GM12865 (cell line): ENCODE measurements at regions not wholly inside any gene's neighbourhood (a gene's known extent, or its start where the extent isn't known, plus 50 kb on each side); places are given as distances from the start of the nearest gene placed in this dataset.

Experiments used
- DNase-seq: peaks from one replicate; pipeline ENCODE4 v3.0.0; 2010; ENCODE audit warnings: low read depth
- H3K4me3 ChIP-seq: 2 replicates; pipeline ENCODE4 v1.5.1; 2011; ENCODE audit warnings: mild to moderate bottlenecking, low read depth, low read length, control low read depth
- TF ChIP-seq, protein P1 (sequence below): IDR thresholded peaks from 2 replicates; pipeline ENCODE4 v1.5.1; 2011; ENCODE audit warnings: low read length, control low read depth, low read depth, inconsistent platforms; ENCODE audit not compliant: insufficient read depth; ENCODE audit errors: missing control alignments

DNA sequence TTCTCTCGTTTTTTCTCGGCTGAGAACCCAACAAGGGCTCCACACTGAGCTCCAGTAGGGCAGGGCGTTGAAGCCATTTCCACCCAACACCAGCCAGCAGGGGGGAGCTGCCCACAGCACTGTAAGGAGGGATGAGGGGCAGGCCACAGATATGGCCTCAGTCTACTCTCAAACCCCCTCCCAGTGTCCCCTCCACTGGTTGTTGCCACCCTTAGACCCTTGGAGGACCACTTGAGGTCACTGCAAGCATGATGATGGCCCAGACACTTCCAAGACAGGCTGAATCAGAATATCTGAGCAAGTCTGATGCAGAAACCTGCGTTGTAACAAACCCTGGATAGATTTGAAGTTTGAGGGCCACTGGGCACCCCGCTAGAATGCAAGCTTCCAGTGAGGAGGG, 217.0 kb upstream of the CST7 start:
- DNase-seq: no peak
- H3K4me3 ChIP-seq: no peak overlapping the region
- TF ChIP-seq, protein P1, sequence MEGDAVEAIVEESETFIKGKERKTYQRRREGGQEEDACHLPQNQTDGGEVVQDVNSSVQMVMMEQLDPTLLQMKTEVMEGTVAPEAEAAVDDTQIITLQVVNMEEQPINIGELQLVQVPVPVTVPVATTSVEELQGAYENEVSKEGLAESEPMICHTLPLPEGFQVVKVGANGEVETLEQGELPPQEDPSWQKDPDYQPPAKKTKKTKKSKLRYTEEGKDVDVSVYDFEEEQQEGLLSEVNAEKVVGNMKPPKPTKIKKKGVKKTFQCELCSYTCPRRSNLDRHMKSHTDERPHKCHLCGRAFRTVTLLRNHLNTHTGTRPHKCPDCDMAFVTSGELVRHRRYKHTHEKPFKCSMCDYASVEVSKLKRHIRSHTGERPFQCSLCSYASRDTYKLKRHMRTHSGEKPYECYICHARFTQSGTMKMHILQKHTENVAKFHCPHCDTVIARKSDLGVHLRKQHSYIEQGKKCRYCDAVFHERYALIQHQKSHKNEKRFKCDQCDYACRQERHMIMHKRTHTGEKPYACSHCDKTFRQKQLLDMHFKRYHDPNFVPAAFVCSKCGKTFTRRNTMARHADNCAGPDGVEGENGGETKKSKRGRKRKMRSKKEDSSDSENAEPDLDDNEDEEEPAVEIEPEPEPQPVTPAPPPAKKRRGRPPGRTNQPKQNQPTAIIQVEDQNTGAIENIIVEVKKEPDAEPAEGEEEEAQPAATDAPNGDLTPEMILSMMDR: no peak

DNA sequence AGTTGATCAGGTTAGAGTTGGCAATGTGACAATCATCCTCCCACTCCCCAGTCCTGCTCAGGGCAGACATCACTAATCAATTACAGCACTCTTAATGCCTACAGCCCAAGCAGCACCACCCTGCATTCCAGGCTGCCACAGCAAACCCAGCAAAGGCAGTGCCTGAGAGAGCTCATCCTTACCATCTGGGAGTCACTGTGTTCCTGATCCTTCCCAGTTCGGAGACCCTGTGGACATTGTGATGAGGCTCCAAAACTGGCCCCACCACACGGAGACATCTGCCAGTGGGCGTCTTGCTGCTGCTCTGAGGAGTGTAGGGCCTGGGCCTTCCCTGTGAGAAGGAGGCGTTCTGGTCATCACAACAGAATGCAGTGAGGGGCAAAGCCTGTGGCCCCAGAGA, 216.5 kb upstream of the CST7 start:
- DNase-seq: no peak
- H3K4me3 ChIP-seq: no peak overlapping the region
- TF ChIP-seq, protein P1: no peak

DNA sequence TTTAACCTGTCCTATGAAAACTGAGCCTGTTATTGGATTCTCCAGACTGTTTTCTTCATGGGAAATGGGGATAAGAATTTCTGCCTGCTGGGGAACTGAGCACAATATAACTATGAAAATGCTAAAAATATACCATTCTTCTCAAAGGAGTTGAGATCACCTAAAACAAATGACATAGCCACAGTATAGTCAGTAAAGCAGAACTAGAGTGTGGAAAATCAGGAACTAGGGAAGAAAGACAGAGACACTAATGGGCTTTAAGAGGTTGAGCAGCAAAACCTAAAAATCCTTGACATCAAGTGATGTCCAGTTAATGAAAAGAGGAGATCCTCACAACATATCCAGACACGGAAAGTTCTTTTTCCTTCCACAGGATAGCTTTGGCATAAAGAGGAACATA, 215.7 kb upstream of the CST7 start:
- no peak for DNase-seq
- TF ChIP-seq, protein P1: no peak
- no peak overlapping the region for H3K4me3 ChIP-seq

DNA sequence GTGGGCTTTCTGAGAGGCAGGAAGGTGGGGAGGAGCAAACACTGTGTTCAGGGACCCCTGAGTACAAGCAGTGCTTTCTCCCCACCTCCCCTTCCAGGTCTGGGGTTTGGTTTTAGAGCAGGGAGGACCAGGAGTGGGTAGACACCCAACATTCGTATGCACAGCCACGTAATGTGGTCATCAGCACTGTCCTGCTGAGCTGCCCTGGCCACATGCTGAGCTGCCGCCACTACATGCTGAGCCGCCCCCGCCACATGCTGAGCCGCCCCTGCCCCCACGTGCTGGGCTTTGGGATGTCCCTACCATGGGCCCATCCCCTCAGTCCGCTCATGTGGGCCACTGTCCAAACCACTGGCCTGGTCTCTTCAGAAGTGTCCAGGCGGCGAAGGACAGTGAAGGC, 214.9 kb upstream of the CST7 start:
- DNase-seq: no peak
- TF ChIP-seq, protein P1: no peak
- no peak overlapping the region for H3K4me3 ChIP-seq

DNA sequence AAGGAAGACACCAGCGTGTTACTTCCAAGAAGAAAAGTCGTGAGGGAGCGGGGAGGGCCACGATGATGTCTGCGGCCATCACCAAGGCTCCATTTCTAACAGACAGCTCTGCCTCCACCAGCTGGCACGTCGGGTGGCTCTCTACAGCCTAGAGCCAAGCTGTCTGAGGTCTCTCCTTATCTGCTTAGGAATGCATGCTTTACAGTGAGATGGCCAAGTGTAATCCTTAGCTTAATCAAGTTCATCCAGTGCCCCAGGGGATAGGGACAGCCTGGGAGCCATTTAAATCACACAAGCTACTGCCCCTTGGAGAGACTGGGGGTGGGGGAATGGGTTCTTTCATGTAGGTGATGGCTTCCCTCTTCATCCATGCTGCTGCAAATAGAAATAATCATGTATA, 213.8 kb upstream of the CST7 start:
- no peak for DNase-seq
- no peak overlapping the region for H3K4me3 ChIP-seq
- TF ChIP-seq, protein P1: no peak

DNA sequence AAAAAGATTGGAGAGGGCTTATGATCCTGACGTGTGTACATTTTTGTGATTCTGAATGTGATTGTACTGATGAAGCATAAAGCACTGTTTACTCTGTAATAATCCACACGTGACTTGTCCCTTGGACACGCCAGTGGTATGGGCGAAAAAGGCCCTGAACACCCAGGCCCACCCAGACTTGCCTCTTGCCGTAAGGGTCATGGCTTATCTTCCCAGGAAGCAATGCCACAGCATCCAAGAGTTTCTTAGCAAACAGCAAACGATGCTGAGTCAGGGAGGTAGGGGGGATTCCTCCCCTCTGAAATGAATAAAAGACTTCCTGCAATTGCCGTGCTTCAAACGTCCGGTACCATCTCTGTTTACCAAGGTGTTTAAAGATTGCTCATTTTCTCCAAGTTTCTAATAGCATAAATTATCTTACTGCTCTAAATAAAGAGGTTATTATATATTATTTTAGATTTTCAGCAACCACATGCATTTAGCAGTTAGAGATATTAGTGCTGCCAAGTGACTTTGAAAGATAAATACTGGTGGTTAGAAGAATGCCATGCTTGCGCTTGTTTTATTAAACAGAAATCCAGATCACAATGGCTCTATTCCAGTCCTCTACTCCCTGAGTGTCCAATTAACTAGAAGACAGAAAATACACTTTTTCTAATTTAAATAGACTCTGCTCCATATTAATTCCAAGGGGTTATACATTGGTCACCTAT, 212.8 kb upstream of the CST7 start:
- DNase-seq: no peak
- TF ChIP-seq, protein P1: no peak
- no peak overlapping the region for H3K4me3 ChIP-seq

DNA sequence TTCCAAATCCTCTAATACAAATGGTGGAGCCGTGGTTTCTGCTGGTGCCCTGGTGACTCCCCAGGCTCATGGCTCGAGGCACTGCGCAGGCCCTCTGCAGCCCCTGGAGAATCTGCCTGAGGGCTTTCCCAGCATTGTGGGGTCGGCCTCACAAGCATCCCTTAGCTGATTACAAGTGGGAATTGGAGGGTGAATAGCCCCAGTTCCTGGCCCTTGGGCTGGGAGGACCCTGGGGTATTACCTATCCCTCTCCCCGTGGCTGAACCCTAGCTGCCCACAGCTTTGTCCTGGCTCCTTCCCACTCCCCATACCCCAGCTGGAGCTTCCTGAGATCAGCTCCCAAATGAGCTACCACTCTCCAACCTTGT, 212.2 kb upstream of the CST7 start:
- no peak for DNase-seq
- no peak overlapping the region for H3K4me3 ChIP-seq
- TF ChIP-seq, protein P1: no peak
